Fibroblast of the aortic adventitia (primary cell): ENCODE measurements at regions not wholly inside any gene's neighbourhood (a gene's known extent, or its start where the extent isn't known, plus 50 kb on each side); places are given as distances from the start of the nearest gene placed in this dataset.
"Not testable (repeated sequence)": the region's sequence is repeated elsewhere in the genome, so short reads cannot be mapped to it uniquely, and the experiment has no call there.

Experiments
- DNase-seq: peaks from one replicate; pipeline ENCODE4 v3.0.0-alpha.2; 2010; ENCODE audit warnings: low read depth
- H3K4me3 ChIP-seq: 2 replicates; pipeline ENCODE4 v1.5.1; 2011; ENCODE audit warnings: low read depth, mild to moderate bottlenecking, control low read depth, low read length, moderate library complexity
- CTCF ChIP-seq: IDR thresholded peaks from 2 replicates; pipeline ENCODE4 v1.5.1; 2011; ENCODE audit warnings: mild to moderate bottlenecking, low read length, control low read depth, inconsistent platforms; ENCODE audit not compliant: insufficient read depth

GRCh38 chrX:21194526-21194925 is 179.7 kb upstream of the CNKSR2 start:
- TF ChIP-seq CTCF: no peak
- no peak overlapping the region for H3K4me3 ChIP-seq
- DNase-seq: no peak

GRCh38 chrX:21207080-21207479 is 167.1 kb upstream of the CNKSR2 start:
- TF ChIP-seq CTCF: no peak
- DNase-seq: no peak
- H3K4me3 ChIP-seq: no peak overlapping the region

- H3K4me3 ChIP-seq, DNase-seq: not testable (repeated sequence)
Observed at GRCh38 chrX:21219208-21219607, 155.0 kb upstream of the CNKSR2 start.

GRCh38 chrX:21225643-21226042 is 148.6 kb upstream of the CNKSR2 start:
- peak; percentile 15 for DNase-seq
- no peak for TF ChIP-seq CTCF
- no peak overlapping the region for H3K4me3 ChIP-seq

- not testable (repeated sequence) for H3K4me3 ChIP-seq, DNase-seq
Observed at GRCh38 chrX:21228974-21229373, 145.2 kb upstream of the CNKSR2 start.

- DNase-seq: no peak
- no peak for TF ChIP-seq CTCF
- H3K4me3 ChIP-seq: no peak overlapping the region
Observed at GRCh38 chrX:21255032-21255618, 119.1 kb upstream of the CNKSR2 start.

GRCh38 chrX:21266949-21267348 is 107.3 kb upstream of the CNKSR2 start:
- H3K4me3 ChIP-seq: no peak overlapping the region
- no peak for TF ChIP-seq CTCF
- DNase-seq: no peak

GRCh38 chrX:21276736-21277433 is 97.3 kb upstream of the CNKSR2 start:
- no peak for TF ChIP-seq CTCF
- no peak overlapping the region for H3K4me3 ChIP-seq
- DNase-seq: no peak
